Trophoblast cell (in vitro differentiated cells and primary cell): ENCODE measurements at regions not wholly inside any gene's neighbourhood (a gene's known extent, or its start where the extent isn't known, plus 50 kb on each side); places are given as distances from the start of the nearest gene placed in this dataset.

Experiments
- DNase-seq, 2 donors: peaks; one replicate each; pipeline ENCODE4 v3.0.0-alpha.2; 2016
- H2AFZ ChIP-seq: 2 replicates; pipeline ENCODE4 v1.6.1; 2013; ENCODE audit warnings: low read length, moderate library complexity, mild to moderate bottlenecking; ENCODE audit not compliant: insufficient read depth, poor library complexity
- H2AK5ac ChIP-seq: 2 replicates; pipeline ENCODE4 v1.6.1; 2013; ENCODE audit warnings: mild to moderate bottlenecking, low read length
- H2BK120ac ChIP-seq: 2 replicates; pipeline ENCODE4 v1.6.1; 2013; ENCODE audit warnings: low read length, mild to moderate bottlenecking, moderate library complexity; ENCODE audit not compliant: insufficient read depth, poor library complexity
- H2BK12ac ChIP-seq: 2 replicates; pipeline ENCODE4 v1.6.1; 2013; ENCODE audit warnings: mild to moderate bottlenecking, low read length, moderate library complexity
- H2BK5ac ChIP-seq: 2 replicates; pipeline ENCODE4 v1.6.1; 2013; ENCODE audit warnings: low read length, low read depth, moderate library complexity, mild to moderate bottlenecking; ENCODE audit not compliant: poor library complexity
- H3K14ac ChIP-seq: 2 replicates; pipeline ENCODE4 v1.6.1; 2013; ENCODE audit warnings: mild to moderate bottlenecking, low read length
- H3K18ac ChIP-seq: 2 replicates; pipeline ENCODE4 v1.6.1; 2013; ENCODE audit warnings: mild to moderate bottlenecking, low read length
- H3K23ac ChIP-seq: 2 replicates; pipeline ENCODE4 v1.6.1; 2013; ENCODE audit warnings: low read length
- H3K27ac ChIP-seq: 2 replicates; pipeline ENCODE4 v1.5.1; 2013; ENCODE audit warnings: low read depth, mild to moderate bottlenecking, inconsistent platforms, low read length, moderate library complexity
- H3K27me3 ChIP-seq: 2 replicates; pipeline ENCODE4 v1.6.1; 2013; ENCODE audit warnings: inconsistent platforms, mild to moderate bottlenecking, low read length, moderate library complexity; ENCODE audit not compliant: insufficient read depth
- H3K36me3 ChIP-seq, 2 experiments: 1 replicate in 1 of 2; 2 replicates in 1 of 2; pipeline ENCODE4 v1.6.1; 2013; ENCODE audit warnings: low read length in 2 of 2, mild to moderate bottlenecking in 2 of 2, moderate library complexity in 1 of 2; ENCODE audit not compliant: insufficient read depth in 2 of 2, control insufficient read depth in 1 of 2
- H3K4ac ChIP-seq: 2 replicates; pipeline ENCODE4 v1.6.1; 2013; ENCODE audit warnings: low read depth, mild to moderate bottlenecking, low read length, moderate library complexity
- H3K4me1 ChIP-seq, 2 experiments: 1 replicate in 1 of 2; 2 replicates in 1 of 2; pipeline ENCODE4 v1.6.1; 2013; ENCODE audit warnings: low read length in 2 of 2, mild to moderate bottlenecking in 2 of 2, moderate library complexity in 1 of 2; ENCODE audit not compliant: insufficient read depth in 2 of 2, control insufficient read depth in 1 of 2
- H3K4me2 ChIP-seq: 2 replicates; pipeline ENCODE4 v1.6.1; 2013; ENCODE audit warnings: inconsistent platforms, mild to moderate bottlenecking, low read length, moderate library complexity
- H3K4me3 ChIP-seq: 2 replicates; pipeline ENCODE4 v1.5.1; 2013; ENCODE audit warnings: mild to moderate bottlenecking, low read depth, low read length, inconsistent platforms
- H3K79me1 ChIP-seq: one replicate; pipeline ENCODE4 v1.6.1; 2013; ENCODE audit warnings: low read length
- H3K79me2 ChIP-seq: 2 replicates; pipeline ENCODE4 v1.6.1; 2013; ENCODE audit warnings: low read length, mild to moderate bottlenecking; ENCODE audit not compliant: control insufficient read depth, insufficient read depth, poor library complexity
- H3K9ac ChIP-seq: 2 replicates; pipeline ENCODE4 v1.6.1; 2013; ENCODE audit warnings: mild to moderate bottlenecking, low read length
- H3K9me3 ChIP-seq: 2 replicates; pipeline ENCODE4 v1.6.1; 2013; ENCODE audit warnings: low read depth, mild to moderate bottlenecking, control low read depth, inconsistent platforms, low read length; ENCODE audit not compliant: insufficient read depth
- H4K12ac ChIP-seq: 2 replicates; pipeline ENCODE4 v1.6.1; 2013; ENCODE audit warnings: low read depth, mild to moderate bottlenecking, low read length, moderate library complexity
- H4K8ac ChIP-seq: 2 replicates; pipeline ENCODE4 v1.6.1; 2013; ENCODE audit warnings: low read depth, mild to moderate bottlenecking, low read length, moderate library complexity
- H4K91ac ChIP-seq: one replicate; pipeline ENCODE4 v1.6.1; 2013; ENCODE audit warnings: low read depth, mild to moderate bottlenecking, low read length, moderate library complexity
- WGBS: extraction: QIAGEN DNeasy Blood & Tissue Kit; methylation state at CpG from one replicate; pipeline ENCODE4 v1.1.7; 2013; ENCODE audit warnings: missing lambda C conversion rate; ENCODE audit not compliant: insufficient read length, insufficient coverage; ENCODE audit errors: extremely low coverage; 5-methylcytosine and 5-hydroxymethylcytosine counted together

- H4K91ac ChIP-seq = no peak overlapping the region
- H3K36me3 ChIP-seq = no peaks in the 10 kb centered on the region
- H3K18ac ChIP-seq = no peak overlapping the region
- no peak for DNase-seq
- no peak overlapping the region for H2BK12ac ChIP-seq
- H3K4me1 ChIP-seq = no peaks in the 10 kb centered on the region
- H3K9ac ChIP-seq = no peak overlapping the region
- H4K8ac ChIP-seq = no peak overlapping the region
- H3K27ac ChIP-seq = no peak overlapping the region
- H3K14ac ChIP-seq = no peak overlapping the region
- H3K4ac ChIP-seq = no peak overlapping the region
- H3K9me3 ChIP-seq = no peaks in the 10 kb centered on the region
- H3K27me3 ChIP-seq = no peaks in the 10 kb centered on the region
- H2AFZ ChIP-seq = no peak overlapping the region
- no peak overlapping the region for H2BK5ac ChIP-seq
- no peak overlapping the region for H3K23ac ChIP-seq
- no peak overlapping the region for H2AK5ac ChIP-seq
- no peak overlapping the region for H3K4me3 ChIP-seq
- H3K4me2 ChIP-seq = no peak overlapping the region
- no peaks in the 10 kb centered on the region for H3K79me1 ChIP-seq
- no peak overlapping the region for H4K12ac ChIP-seq
- no peak overlapping the region for H2BK120ac ChIP-seq
- no CpG with 5 or more reads among the region's 4 CpGs for WGBS
- H3K79me2 ChIP-seq = no peaks in the 10 kb centered on the region
Observed at GRCh38 chr6:126280287-126280686, 59.6 kb upstream of the CENPW start.

- H3K79me1 ChIP-seq = no peaks in the 10 kb centered on the region
- H4K8ac ChIP-seq = no peak overlapping the region
- no peak for DNase-seq
- no peaks in the 10 kb centered on the region for H3K79me2 ChIP-seq
- H2BK120ac ChIP-seq = no peak overlapping the region
- H3K4me2 ChIP-seq = no peak overlapping the region
- no peak overlapping the region for H2BK5ac ChIP-seq
- no peak overlapping the region for H3K18ac ChIP-seq
- H3K4me1 ChIP-seq = no peaks in the 10 kb centered on the region
- no peak overlapping the region for H3K4me3 ChIP-seq
- no peaks in the 10 kb centered on the region for H3K27me3 ChIP-seq
- no peak overlapping the region for H4K91ac ChIP-seq
- H2BK12ac ChIP-seq = no peak overlapping the region
- no peak overlapping the region for H3K9ac ChIP-seq
- no CpG with 5 or more reads among the region's 4 CpGs for WGBS
- no peak overlapping the region for H3K4ac ChIP-seq
- no peak overlapping the region for H3K27ac ChIP-seq
- H2AK5ac ChIP-seq = no peak overlapping the region
- H3K36me3 ChIP-seq = no peaks in the 10 kb centered on the region
- no peak overlapping the region for H3K23ac ChIP-seq
- H3K14ac ChIP-seq = no peak overlapping the region
- H2AFZ ChIP-seq = no peak overlapping the region
- no peak overlapping the region for H4K12ac ChIP-seq
- H3K9me3 ChIP-seq = no peaks in the 10 kb centered on the region
Observed at GRCh38 chr6:126285871-126286365, 54.0 kb upstream of the CENPW start.
